ENCODE measurements at regions not wholly inside any gene's neighbourhood (a gene's known extent, or its start where the extent isn't known, plus 50 kb on each side); places are given as distances from the start of the nearest gene placed in this dataset.
"Not testable (repeated sequence)": the region's sequence is repeated elsewhere in the genome, so short reads cannot be mapped to it uniquely, and the experiment has no call there.

GRCh38 chr22:11795979-11796378 lies 3732.0 kb upstream of the OR11H1 start:
- H3K4me3 ChIP-seq; DNase-seq; H3K4me1 ChIP-seq; H3K27ac ChIP-seq; intact Hi-C loops (cut with DNase I); ATAC-seq; H3K36me3 ChIP-seq; H3K27me3 ChIP-seq (ENCODE audit: low read depth); H3K9me3 ChIP-seq: not testable (repeated sequence)

- not testable (repeated sequence) for ATAC-seq
Measured at GRCh38 chr22:11815481-11815880, 3712.5 kb upstream of the OR11H1 start.

GRCh38 chr22:11818845-11819244 lies 3709.1 kb upstream of the OR11H1 start:
- H3K4me1 ChIP-seq; ATAC-seq; intact Hi-C loops (cut with DNase I); H3K27ac ChIP-seq; DNase-seq; H3K27me3 ChIP-seq (ENCODE audit: low read depth); H3K36me3 ChIP-seq; H3K4me3 ChIP-seq; H3K9me3 ChIP-seq: not testable (repeated sequence)

More at GRCh38 chr22:11815481-11815880, 3712.5 kb upstream of the OR11H1 start:
- H3K4me3 ChIP-seq; H3K4me1 ChIP-seq; H3K27me3 ChIP-seq (ENCODE audit: low read depth); DNase-seq; H3K27ac ChIP-seq; H3K9me3 ChIP-seq; H3K36me3 ChIP-seq; intact Hi-C loops (cut with DNase I): not testable (repeated sequence)

GRCh38 chr22:11822326-11822725 lies 3705.7 kb upstream of the OR11H1 start:
- H3K4me1 ChIP-seq; H3K27me3 ChIP-seq (ENCODE audit: low read depth); H3K9me3 ChIP-seq; intact Hi-C loops (cut with DNase I); ATAC-seq; H3K4me3 ChIP-seq; H3K36me3 ChIP-seq; H3K27ac ChIP-seq: not testable (repeated sequence)
- DNase-seq: peak; percentile 32

- H3K4me3 ChIP-seq; H3K9me3 ChIP-seq; H3K4me1 ChIP-seq; intact Hi-C loops (cut with DNase I); ATAC-seq; H3K36me3 ChIP-seq; DNase-seq; H3K27ac ChIP-seq; H3K27me3 ChIP-seq (ENCODE audit: low read depth): not testable (repeated sequence)
Measured at GRCh38 chr22:11825009-11825408, 3703.0 kb upstream of the OR11H1 start.

- H3K27ac ChIP-seq; intact Hi-C loops (cut with DNase I); H3K9me3 ChIP-seq; H3K36me3 ChIP-seq; ATAC-seq; H3K4me1 ChIP-seq; DNase-seq; H3K27me3 ChIP-seq (ENCODE audit: low read depth); H3K4me3 ChIP-seq: not testable (repeated sequence)
Measured at GRCh38 chr22:11826000-11826399, 3702.0 kb upstream of the OR11H1 start.

- peak; percentile 35 for DNase-seq
- H3K4me1 ChIP-seq; H3K4me3 ChIP-seq; H3K27ac ChIP-seq; ATAC-seq; H3K27me3 ChIP-seq (ENCODE audit: low read depth); intact Hi-C loops (cut with DNase I); H3K36me3 ChIP-seq; H3K9me3 ChIP-seq: not testable (repeated sequence)
Measured at GRCh38 chr22:11829426-11829825, 3698.6 kb upstream of the OR11H1 start.

Data from lower lobe of right lung (tissue), 2 donors.